HFFc6 (cell line): ENCODE measurements at regions not wholly inside any gene's neighbourhood (a gene's known extent, or its start where the extent isn't known, plus 50 kb on each side); places are given as distances from the start of the nearest gene placed in this dataset.

Experiments
- DNase-seq: peaks from one replicate; pipeline ENCODE4 v3.0.0-alpha.2; 2018
- H3K27ac Mint-ChIP-seq: 2 replicates; pipeline ENCODE4 v1.8.0; 2020; ENCODE audit warnings: mild to moderate bottlenecking, mixed read lengths
- H3K27me3 Mint-ChIP-seq: 2 replicates; pipeline ENCODE4 v1.8.0; 2021; ENCODE audit warnings: mild to moderate bottlenecking, moderate library complexity, mixed read lengths; ENCODE audit not compliant: insufficient read depth
- H3K36me3 Mint-ChIP-seq: 2 replicates; pipeline ENCODE4 v1.8.0; 2021; ENCODE audit warnings: low read depth, mixed read lengths
- H3K4me1 Mint-ChIP-seq: 2 replicates; pipeline ENCODE4 v1.8.0; 2020; ENCODE audit warnings: low read depth, mixed read lengths
- H3K4me3 Mint-ChIP-seq: 2 replicates; pipeline ENCODE4 v1.8.0; 2020; ENCODE audit warnings: mild to moderate bottlenecking, moderate library complexity, mixed read lengths
- H3K9me3 Mint-ChIP-seq: 2 replicates; pipeline ENCODE4 v1.8.0; 2020; ENCODE audit warnings: mild to moderate bottlenecking, mixed read lengths
- TF ChIP-seq, protein P1 (sequence below): fragments of 200-600 bp; sonication (generic); IDR thresholded peaks from 2 replicates; pipeline ENCODE4 v1.5.0; 2021; ENCODE audit warnings: antibody characterized with exemption, mild to moderate bottlenecking

GRCh38 chrX:10047631-10048030, 80.5 kb downstream of the CLDN34 start:
- Mint-ChIP-seq H3K36me3 (no peaks in the 10 kb centered on the region), H3K9me3 (no peaks in the 10 kb centered on the region), H3K4me1 (peaks cover 48% of the 10 kb centered on the region), H3K27me3 (peaks cover 2% of the 10 kb centered on the region; the same call in 1 of the 2 replicates), H3K4me3 (peak overlapping the region; percentile 45), H3K27ac (peak overlapping the region; percentile 29; the same call in 1 of the 2 replicates)
- TF ChIP-seq, protein P1, sequence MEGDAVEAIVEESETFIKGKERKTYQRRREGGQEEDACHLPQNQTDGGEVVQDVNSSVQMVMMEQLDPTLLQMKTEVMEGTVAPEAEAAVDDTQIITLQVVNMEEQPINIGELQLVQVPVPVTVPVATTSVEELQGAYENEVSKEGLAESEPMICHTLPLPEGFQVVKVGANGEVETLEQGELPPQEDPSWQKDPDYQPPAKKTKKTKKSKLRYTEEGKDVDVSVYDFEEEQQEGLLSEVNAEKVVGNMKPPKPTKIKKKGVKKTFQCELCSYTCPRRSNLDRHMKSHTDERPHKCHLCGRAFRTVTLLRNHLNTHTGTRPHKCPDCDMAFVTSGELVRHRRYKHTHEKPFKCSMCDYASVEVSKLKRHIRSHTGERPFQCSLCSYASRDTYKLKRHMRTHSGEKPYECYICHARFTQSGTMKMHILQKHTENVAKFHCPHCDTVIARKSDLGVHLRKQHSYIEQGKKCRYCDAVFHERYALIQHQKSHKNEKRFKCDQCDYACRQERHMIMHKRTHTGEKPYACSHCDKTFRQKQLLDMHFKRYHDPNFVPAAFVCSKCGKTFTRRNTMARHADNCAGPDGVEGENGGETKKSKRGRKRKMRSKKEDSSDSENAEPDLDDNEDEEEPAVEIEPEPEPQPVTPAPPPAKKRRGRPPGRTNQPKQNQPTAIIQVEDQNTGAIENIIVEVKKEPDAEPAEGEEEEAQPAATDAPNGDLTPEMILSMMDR, result no peak
- DNase-seq, result no peak

GRCh38 chrX:10048076-10048475, 80.9 kb downstream of the CLDN34 start:
- H3K4me1 Mint-ChIP-seq, result peaks cover 52% of the 10 kb centered on the region
- DNase-seq, result no peak
- H3K27ac Mint-ChIP-seq, result peak overlapping the region; percentile 29; the same call in 1 of the 2 replicates

GRCh38 chrX:10048707-10049106, 81.5 kb downstream of the CLDN34 start:
- no peak for DNase-seq
- peaks cover 54% of the 10 kb centered on the region for H3K4me1 Mint-ChIP-seq
- H3K27me3 Mint-ChIP-seq, result peaks cover 2% of the 10 kb centered on the region; the same call in 1 of the 2 replicates
- H3K4me3 Mint-ChIP-seq, result no peak overlapping the region
- TF ChIP-seq, protein P1, result no peak
- no peak overlapping the region; the same call in 1 of the 2 replicates for H3K27ac Mint-ChIP-seq
- no peaks in the 10 kb centered on the region for H3K9me3 Mint-ChIP-seq
- no peaks in the 10 kb centered on the region for H3K36me3 Mint-ChIP-seq

More at GRCh38 chrX:10048076-10048475, 80.9 kb downstream of the CLDN34 start:
- Mint-ChIP-seq H3K27me3 (peaks cover 2% of the 10 kb centered on the region; the same call in 1 of the 2 replicates), H3K9me3 (no peaks in the 10 kb centered on the region), H3K4me3 (peak overlapping the region; percentile 45), H3K36me3 (no peaks in the 10 kb centered on the region)
- TF ChIP-seq, protein P1, result no peak

GRCh38 chrX:10049236-10049635, 82.1 kb downstream of the CLDN34 start:
- peaks cover 54% of the 10 kb centered on the region for H3K4me1 Mint-ChIP-seq
- H3K27me3 Mint-ChIP-seq, result peaks cover 2% of the 10 kb centered on the region; the same call in 1 of the 2 replicates
- no peak overlapping the region; the same call in 1 of the 2 replicates for H3K27ac Mint-ChIP-seq
- no peak for DNase-seq
- H3K9me3 Mint-ChIP-seq, result no peaks in the 10 kb centered on the region
- H3K36me3 Mint-ChIP-seq, result no peaks in the 10 kb centered on the region
- TF ChIP-seq, protein P1, result no peak
- no peak overlapping the region for H3K4me3 Mint-ChIP-seq

- Mint-ChIP-seq H3K27ac (0 out of 2 replicates have a peak overlapping the region, but pooled peaks have one; percentile 9), H3K4me1 (peaks cover 54% of the 10 kb centered on the region), H3K36me3 (no peaks in the 10 kb centered on the region), H3K9me3 (no peaks in the 10 kb centered on the region), H3K27me3 (peaks cover 2% of the 10 kb centered on the region; the same call in 1 of the 2 replicates), H3K4me3 (no peak overlapping the region)
- TF ChIP-seq, protein P1, result no peak
- DNase-seq, result no peak
These were observed 83.3 kb downstream of the CLDN34 start for GRCh38 chrX:10050481-10050880.
